ENCODE measurements at regions not wholly inside any gene's neighbourhood (a gene's known extent, or its start where the extent isn't known, plus 50 kb on each side); places are given as distances from the start of the nearest gene placed in this dataset.

GRCh38 chr6:123747515-123747914, 56.1 kb upstream of the NKAIN2 start:
- no peak for DNase-seq

- no peak for DNase-seq
These were observed 57.8 kb upstream of the NKAIN2 start for GRCh38 chr6:123745895-123746294.

- DNase-seq = no peak
These were observed 58.8 kb upstream of the NKAIN2 start for GRCh38 chr6:123744840-123745239.

- DNase-seq = peak; percentile 1
These were observed 61.0 kb upstream of the NKAIN2 start for GRCh38 chr6:123742626-123743025.

GRCh38 chr6:123733180-123733579, 70.5 kb upstream of the NKAIN2 start:
- no peak for DNase-seq

- DNase-seq = no peak
These were observed 79.8 kb upstream of the TRDN start for GRCh38 chr6:123716506-123716905.

- peak; percentile 51 for DNase-seq
These were observed 78.5 kb upstream of the TRDN start for GRCh38 chr6:123715006-123715863.

GRCh38 chr6:123712831-123713230, 76.1 kb upstream of the TRDN start:
- DNase-seq = no peak

GRCh38 chr6:123702943-123703342, 66.2 kb upstream of the TRDN start:
- no peak for DNase-seq

- DNase-seq = no peak
These were observed 51.1 kb upstream of the TRDN start for GRCh38 chr6:123687864-123688263.

All from eye (tissue), 1 donor.